Dermis blood vessel endothelial cell (primary cell): ENCODE measurements at regions not wholly inside any gene's neighbourhood (a gene's known extent, or its start where the extent isn't known, plus 50 kb on each side); places are given as distances from the start of the nearest gene placed in this dataset.

Source experiments
- DNase-seq: peaks from one replicate; pipeline ENCODE4 v3.0.0; 2010

- no peak for DNase-seq
Observed at GRCh38 chr13:105827111-105827809, 708.2 kb downstream of the EFNB2 start.

GRCh38 chr13:105825071-105825470 lies 710.4 kb downstream of the EFNB2 start:
- DNase-seq, result no peak

- no peak for DNase-seq
Observed at GRCh38 chr13:105821337-105821736, 714.1 kb downstream of the EFNB2 start.

GRCh38 chr13:105820415-105820814 lies 715.0 kb downstream of the EFNB2 start:
- DNase-seq, result no peak

- DNase-seq, result no peak
Observed at GRCh38 chr13:105817498-105817897, 718.0 kb downstream of the EFNB2 start.

GRCh38 chr13:105816994-105817393 lies 718.5 kb downstream of the EFNB2 start:
- DNase-seq, result no peak

- no peak for DNase-seq
Observed at GRCh38 chr13:105814902-105815250, 720.6 kb downstream of the EFNB2 start.

- DNase-seq, result no peak
Observed at GRCh38 chr13:105814219-105814901, 721.1 kb downstream of the EFNB2 start.

GRCh38 chr13:105806628-105806920 lies 728.9 kb downstream of the EFNB2 start:
- DNase-seq, result no peak

- no peak for DNase-seq
Observed at GRCh38 chr13:105805892-105806627, 729.4 kb downstream of the EFNB2 start.

GRCh38 chr13:105804561-105805190 lies 730.8 kb downstream of the EFNB2 start:
- no peak for DNase-seq

GRCh38 chr13:105799155-105799554 lies 736.3 kb downstream of the EFNB2 start:
- DNase-seq, result no peak

- DNase-seq, result no peak
Observed at GRCh38 chr13:105798541-105798940, 736.9 kb downstream of the EFNB2 start.

GRCh38 chr13:105796081-105796480 lies 739.4 kb downstream of the EFNB2 start:
- no peak for DNase-seq

GRCh38 chr13:105790923-105791322 lies 744.5 kb downstream of the EFNB2 start:
- DNase-seq, result no peak

- DNase-seq, result no peak
Observed at GRCh38 chr13:105788530-105788929, 746.9 kb downstream of the EFNB2 start.

- DNase-seq, result no peak
Observed at GRCh38 chr13:105787632-105788031, 747.8 kb downstream of the EFNB2 start.

- DNase-seq, result no peak
Observed at GRCh38 chr13:105785436-105785835, 750.0 kb downstream of the EFNB2 start.

GRCh38 chr13:105783261-105783660 lies 752.2 kb downstream of the EFNB2 start:
- no peak for DNase-seq

- no peak for DNase-seq
Observed at GRCh38 chr13:105778196-105778595, 757.3 kb downstream of the EFNB2 start.

GRCh38 chr13:105774739-105775460 lies 760.6 kb downstream of the EFNB2 start:
- DNase-seq, result no peak

GRCh38 chr13:105773863-105774538 lies 761.5 kb downstream of the EFNB2 start:
- peak; percentile 0 for DNase-seq
